ENCODE measurements at regions not wholly inside any gene's neighbourhood (a gene's known extent, or its start where the extent isn't known, plus 50 kb on each side); places are given as distances from the start of the nearest gene placed in this dataset.
A peak's percentile ranks its signal among the peaks of the same experiment; 100 is the strongest.

DNA sequence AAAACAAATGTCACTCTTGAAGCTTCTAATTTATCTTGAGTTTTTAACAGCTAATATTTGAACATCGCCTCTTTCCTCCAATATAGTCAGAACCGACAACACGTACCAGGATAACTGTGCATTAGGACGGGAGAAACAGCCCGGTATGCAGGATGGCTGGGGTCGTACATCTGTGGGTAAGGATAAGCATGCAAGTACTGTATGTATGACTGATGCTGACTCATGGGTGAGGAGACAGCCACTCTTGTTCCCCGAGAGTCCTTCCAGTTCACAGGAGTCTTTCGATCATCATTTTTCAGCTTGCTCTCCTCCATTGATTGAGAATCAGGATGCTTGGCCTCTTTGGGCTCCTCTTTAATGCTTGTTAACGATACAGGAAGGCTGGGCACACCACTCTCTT lies 102.3 kb downstream of the ZNF608 start:
- 93% methylated on average over 9 of the region's 9 CpGs for WGBS
- no peaks in the 10 kb centered on the region for H3K9me3 ChIP-seq (ENCODE audit: control insufficient read depth, low read length)
- no peak for DNase-seq
- H3K27ac ChIP-seq (ENCODE audit: low read length) = no peak overlapping the region
- intact Hi-C loops (cut with DNase I) = no loop called here
- no peak for ATAC-seq
- H3K4me3 ChIP-seq (ENCODE audit: low read length) = no peak overlapping the region
- H3K4me1 ChIP-seq (ENCODE audit: control insufficient read depth, insufficient read depth, low read length) = peaks cover 11% of the 10 kb centered on the region
- no peaks in the 10 kb centered on the region for H3K27me3 ChIP-seq (ENCODE audit: control insufficient read depth, insufficient read depth)

GRCh38 chr5:124643336-124643735 lies 103.1 kb downstream of the ZNF608 start:
- 95% methylated on average over 7 of the region's 7 CpGs for WGBS
- DNase-seq (no peak), ATAC-seq (no peak)
- no peaks in the 10 kb centered on the region for H3K27me3 ChIP-seq (ENCODE audit: control insufficient read depth, insufficient read depth)
- no peak overlapping the region for H3K27ac ChIP-seq (ENCODE audit: low read length)
- H3K4me1 ChIP-seq (ENCODE audit: control insufficient read depth, insufficient read depth, low read length) = peaks cover 6% of the 10 kb centered on the region
- intact Hi-C loops (cut with DNase I) = no loop called here
- H3K4me3 ChIP-seq (ENCODE audit: low read length) = no peak overlapping the region
- no peaks in the 10 kb centered on the region for H3K9me3 ChIP-seq (ENCODE audit: control insufficient read depth, low read length)

GRCh38 chr5:124642151-124642550 lies 104.3 kb downstream of the ZNF608 start:
- peak; percentile 86 to 90 for ATAC-seq
- peak overlapping the region; percentile 39 for H3K27ac ChIP-seq (ENCODE audit: low read length)
- no peak for DNase-seq
- 73% methylated on average over 2 of the region's 2 CpGs for WGBS
- no peak overlapping the region for H3K4me3 ChIP-seq (ENCODE audit: low read length)
- H3K9me3 ChIP-seq (ENCODE audit: control insufficient read depth, low read length) = no peaks in the 10 kb centered on the region
- peaks cover 4% of the 10 kb centered on the region for H3K4me1 ChIP-seq (ENCODE audit: control insufficient read depth, insufficient read depth, low read length)
- H3K27me3 ChIP-seq (ENCODE audit: control insufficient read depth, insufficient read depth) = no peaks in the 10 kb centered on the region
- intact Hi-C loops (cut with DNase I) = no loop called here

DNA sequence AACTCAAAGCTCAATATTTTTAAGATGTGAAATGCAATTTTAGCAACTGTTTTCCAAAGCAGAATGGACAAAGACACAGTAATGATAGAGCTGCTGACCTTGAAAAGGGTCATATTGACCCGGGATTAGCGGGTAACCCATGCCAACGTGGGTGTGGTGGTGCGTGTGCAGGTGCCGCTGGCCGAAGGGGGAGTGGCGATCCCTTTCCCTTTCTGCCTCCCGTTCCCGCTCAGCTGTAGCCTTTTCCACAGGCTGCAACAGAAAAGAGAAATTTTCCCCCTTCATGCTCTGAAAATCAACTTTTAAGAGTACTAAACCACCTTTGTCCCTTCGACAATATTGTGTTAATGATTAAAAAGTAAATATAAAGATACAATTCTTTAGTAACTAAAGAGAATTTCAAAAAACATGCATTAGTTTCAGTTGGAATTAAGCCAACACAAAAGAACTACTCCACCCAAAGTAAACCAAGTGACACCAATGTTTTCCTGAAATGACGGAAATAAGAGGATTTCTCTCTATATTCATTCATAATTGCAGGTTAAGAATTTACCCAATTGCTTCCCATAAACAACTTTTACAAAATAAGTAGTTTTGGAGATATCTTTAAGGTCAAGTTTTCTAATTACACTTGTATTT lies 105.2 kb downstream of the ZNF608 start:
- ATAC-seq = peak in 1 of 2 donors; percentile 23

GRCh38 chr5:124639095-124639665 lies 107.3 kb downstream of the ZNF608 start:
- Histone ChIP-seq H3K27me3 (ENCODE audit: control insufficient read depth, insufficient read depth) (no peaks in the 10 kb centered on the region), H3K4me3 (ENCODE audit: low read length) (no peak overlapping the region), H3K27ac (ENCODE audit: low read length) (no peak overlapping the region), H3K4me1 (ENCODE audit: control insufficient read depth, insufficient read depth, low read length) (no peaks in the 10 kb centered on the region), H3K9me3 (ENCODE audit: control insufficient read depth, low read length) (no peaks in the 10 kb centered on the region)
- no peak for ATAC-seq
- DNase-seq = no peak
- intact Hi-C loops (cut with DNase I) = no loop called here
- 75% methylated on average over 4 of the region's 4 CpGs for WGBS

More for the DNA sequence above, 105.2 kb downstream of the ZNF608 start:
- no peaks in the 10 kb centered on the region for H3K9me3 ChIP-seq (ENCODE audit: control insufficient read depth, low read length)
- 90% methylated on average over 11 of the region's 11 CpGs for WGBS
- no peaks in the 10 kb centered on the region for H3K4me1 ChIP-seq (ENCODE audit: control insufficient read depth, insufficient read depth, low read length)
- intact Hi-C loops (cut with DNase I) = no loop called here
- H3K27ac ChIP-seq (ENCODE audit: low read length) = no peak overlapping the region
- H3K4me3 ChIP-seq (ENCODE audit: low read length) = no peak overlapping the region
- no peak for DNase-seq
- no peaks in the 10 kb centered on the region for H3K27me3 ChIP-seq (ENCODE audit: control insufficient read depth, insufficient read depth)

- DNase-seq (no peak), ATAC-seq (no peak)
- no peak overlapping the region for H3K4me3 ChIP-seq (ENCODE audit: low read length)
- WGBS = over 99% methylated on average over 3 of the region's 3 CpGs
- H3K27me3 ChIP-seq (ENCODE audit: control insufficient read depth, insufficient read depth) = no peaks in the 10 kb centered on the region
- H3K4me1 ChIP-seq (ENCODE audit: control insufficient read depth, insufficient read depth, low read length) = no peaks in the 10 kb centered on the region
- H3K27ac ChIP-seq (ENCODE audit: low read length) = no peak overlapping the region
- no peaks in the 10 kb centered on the region for H3K9me3 ChIP-seq (ENCODE audit: control insufficient read depth, low read length)
- intact Hi-C loops (cut with DNase I) = no loop called here
Observed at GRCh38 chr5:124637011-124637410, 109.4 kb downstream of the ZNF608 start.

GRCh38 chr5:124634741-124635323 lies 111.6 kb downstream of the ZNF608 start:
- intact Hi-C loops (cut with DNase I) = no loop called here
- no peak for DNase-seq
- Histone ChIP-seq H3K27ac (ENCODE audit: low read length) (no peak overlapping the region), H3K9me3 (ENCODE audit: control insufficient read depth, low read length) (no peaks in the 10 kb centered on the region), H3K4me1 (ENCODE audit: control insufficient read depth, insufficient read depth, low read length) (no peaks in the 10 kb centered on the region), H3K27me3 (ENCODE audit: control insufficient read depth, insufficient read depth) (no peaks in the 10 kb centered on the region), H3K4me3 (ENCODE audit: low read length) (no peak overlapping the region)
- WGBS = 68% methylated on average over 3 of the region's 3 CpGs
- no peak for ATAC-seq

GRCh38 chr5:124634228-124634739 lies 112.2 kb downstream of the ZNF608 start:
- H3K27ac ChIP-seq (ENCODE audit: low read length) = no peak overlapping the region
- intact Hi-C loops (cut with DNase I) = no loop called here
- no peaks in the 10 kb centered on the region for H3K9me3 ChIP-seq (ENCODE audit: control insufficient read depth, low read length)
- no peaks in the 10 kb centered on the region for H3K27me3 ChIP-seq (ENCODE audit: control insufficient read depth, insufficient read depth)
- ATAC-seq (no peak), DNase-seq (no peak)
- H3K4me3 ChIP-seq (ENCODE audit: low read length) = no peak overlapping the region
- 38% methylated on average over 1 of the region's 1 CpG for WGBS
- H3K4me1 ChIP-seq (ENCODE audit: control insufficient read depth, insufficient read depth, low read length) = no peaks in the 10 kb centered on the region

DNA sequence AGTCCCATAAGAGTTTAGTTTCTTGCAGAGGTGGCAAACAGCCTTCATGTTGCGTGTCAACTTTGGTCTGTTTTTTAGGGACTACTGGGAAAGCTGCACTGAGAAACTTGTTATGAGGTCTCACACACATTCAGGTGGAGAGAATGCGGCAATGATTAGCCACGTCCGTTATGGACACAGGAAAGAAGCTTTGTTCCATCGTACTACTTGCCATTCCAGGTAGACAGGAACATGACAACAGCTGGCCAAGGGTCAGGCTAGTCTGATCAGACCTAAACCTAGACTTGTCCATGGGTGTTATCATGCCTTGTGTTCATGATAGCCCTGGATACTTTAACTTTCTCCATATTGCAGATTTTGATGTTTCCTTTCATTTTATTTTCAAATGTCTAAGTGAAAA lies 113.2 kb downstream of the ZNF608 start:
- DNase-seq (no peak), ATAC-seq (no peak)
- intact Hi-C loops (cut with DNase I) = no loop called here
- WGBS = 90% methylated on average over 5 of the region's 5 CpGs
- H3K4me1 ChIP-seq (ENCODE audit: control insufficient read depth, insufficient read depth, low read length) = peaks cover 5% of the 10 kb centered on the region
- H3K27ac ChIP-seq (ENCODE audit: low read length) = no peak overlapping the region
- no peaks in the 10 kb centered on the region for H3K9me3 ChIP-seq (ENCODE audit: control insufficient read depth, low read length)
- H3K4me3 ChIP-seq (ENCODE audit: low read length) = no peak overlapping the region
- no peaks in the 10 kb centered on the region for H3K27me3 ChIP-seq (ENCODE audit: control insufficient read depth, insufficient read depth)

- intact Hi-C loops (cut with DNase I) = no loop called here
Observed at GRCh38 chr5:124631874-124632550, 114.4 kb downstream of the ZNF608 start.

More at GRCh38 chr5:124631874-124632550, 114.4 kb downstream of the ZNF608 start:
- WGBS = 40% methylated on average over 3 of the region's 3 CpGs
- Histone ChIP-seq H3K4me1 (ENCODE audit: control insufficient read depth, insufficient read depth, low read length) (peaks cover 5% of the 10 kb centered on the region), H3K9me3 (ENCODE audit: control insufficient read depth, low read length) (no peaks in the 10 kb centered on the region), H3K4me3 (ENCODE audit: low read length) (no peak overlapping the region), H3K27me3 (ENCODE audit: control insufficient read depth, insufficient read depth) (no peaks in the 10 kb centered on the region), H3K27ac (ENCODE audit: low read length) (no peak overlapping the region)
- ATAC-seq (no peak), DNase-seq (no peak)

All from right cardiac atrium (tissue), 5 donors.